ENCODE measurements at regions not wholly inside any gene's neighbourhood (a gene's known extent, or its start where the extent isn't known, plus 50 kb on each side); places are given as distances from the start of the nearest gene placed in this dataset.

GRCh38 chr15:35722501-35722900, 176.5 kb upstream of the DPH6 start:
- TF ChIP-seq Cebpa-rat (IDR thresholded peaks at IDR 0.05), result no peak
- Histone ChIP-seq H3K4me3 (no peak overlapping the region), H3K9ac (no peak overlapping the region)

DNA sequence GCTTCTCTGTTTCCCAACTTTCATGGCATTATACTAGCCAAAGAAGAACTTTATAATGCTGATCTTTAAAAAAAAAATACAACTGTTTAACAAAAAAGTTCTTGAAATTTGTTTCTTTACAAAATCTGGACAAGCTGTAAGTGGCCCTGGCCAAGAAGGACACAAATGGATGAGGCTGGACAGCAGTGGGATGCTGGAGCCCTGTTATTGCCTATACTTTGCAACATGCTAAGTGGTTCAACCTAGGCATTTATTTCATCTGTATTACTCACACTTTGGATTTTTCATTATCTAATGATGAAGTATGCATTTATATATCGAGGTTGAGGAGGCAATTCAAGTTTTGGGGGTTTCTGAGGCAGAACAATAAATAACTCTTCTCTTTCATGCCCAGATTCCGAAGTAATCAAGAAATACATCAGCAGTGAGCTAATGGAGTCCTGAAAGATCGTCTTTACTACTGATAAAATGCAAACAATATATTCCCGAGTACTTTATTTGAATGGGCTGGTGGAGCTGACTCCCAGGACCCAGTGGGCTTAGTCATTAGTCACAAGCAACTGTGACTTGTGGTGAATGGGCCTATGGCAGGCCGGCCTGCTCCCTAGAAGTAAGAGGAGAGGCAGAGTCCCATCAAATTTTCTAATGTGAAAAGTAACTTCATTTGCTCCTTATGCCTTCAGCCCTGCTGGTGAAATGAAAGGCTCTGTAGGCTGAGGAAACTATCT, 177.3 kb upstream of the DPH6 start:
- no peak overlapping the region for H3K27ac ChIP-seq
- no peaks in the 10 kb centered on the region for H4K20me1 ChIP-seq
- no peaks in the 10 kb centered on the region for H3K27me3 ChIP-seq
- no peaks in the 10 kb centered on the region for H3K9me3 ChIP-seq
- H3K4me3 ChIP-seq, result no peak overlapping the region
- no peak for TF ChIP-seq Cebpa-rat (IDR thresholded peaks at IDR 0.05)
- H3K4me1 ChIP-seq, result no peaks in the 10 kb centered on the region
- H3K36me3 ChIP-seq, result no peaks in the 10 kb centered on the region
- H3K4me2 ChIP-seq, result no peak overlapping the region
- no peak overlapping the region for H3K9ac ChIP-seq

More at GRCh38 chr15:35722501-35722900, 176.5 kb upstream of the DPH6 start:
- Histone ChIP-seq H3K4me2 (no peak overlapping the region), H3K9me3 (no peaks in the 10 kb centered on the region), H3K27ac (no peak overlapping the region), H3K27me3 (no peaks in the 10 kb centered on the region), H3K4me1 (no peaks in the 10 kb centered on the region), H3K36me3 (no peaks in the 10 kb centered on the region), H4K20me1 (no peaks in the 10 kb centered on the region)

DNA sequence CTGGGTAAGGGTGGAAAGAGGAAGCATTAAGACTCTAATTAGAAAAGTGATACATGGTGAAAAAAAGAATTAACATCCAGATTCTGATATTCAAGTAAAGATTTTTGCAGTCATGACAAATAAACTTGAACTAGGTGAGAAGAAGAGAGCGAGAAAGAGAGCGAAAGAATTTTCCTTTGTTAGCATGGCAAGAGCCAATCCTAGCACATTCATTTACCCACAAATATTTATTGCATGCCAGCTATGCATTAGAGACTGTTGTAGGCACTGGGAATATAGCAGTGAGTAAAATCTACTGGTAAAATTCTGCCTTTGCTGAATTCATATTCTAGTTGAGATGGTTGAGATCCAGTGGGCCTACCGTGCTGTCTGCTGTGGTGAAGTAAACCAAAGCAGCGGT, 177.9 kb upstream of the DPH6 start:
- Histone ChIP-seq H3K9ac (no peak overlapping the region), H3K4me2 (no peak overlapping the region), H4K20me1 (no peaks in the 10 kb centered on the region), H3K9me3 (no peaks in the 10 kb centered on the region), H3K4me3 (no peak overlapping the region), H3K4me1 (no peaks in the 10 kb centered on the region), H3K36me3 (no peaks in the 10 kb centered on the region), H3K27ac (no peak overlapping the region), H3K27me3 (no peaks in the 10 kb centered on the region)
- no peak for TF ChIP-seq Cebpa-rat (IDR thresholded peaks at IDR 0.05)

DNA sequence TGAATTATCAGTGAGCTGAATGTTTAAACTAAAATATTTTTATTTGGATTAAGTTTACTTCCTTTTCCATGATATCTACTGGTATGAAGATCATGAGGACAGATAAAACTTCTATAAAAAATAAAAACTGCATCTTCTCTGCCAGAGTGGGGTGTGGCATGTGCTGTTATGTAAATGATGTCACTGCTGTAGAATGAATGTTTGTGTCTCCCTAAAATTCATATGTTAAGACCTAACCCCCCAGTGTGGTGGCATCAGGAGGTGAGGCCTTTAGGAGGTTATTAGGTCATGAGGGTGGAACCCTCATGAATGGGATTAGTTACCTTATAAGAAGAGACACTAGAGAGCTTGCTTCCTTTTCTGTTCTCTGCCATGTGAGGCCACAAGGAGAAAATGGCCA, 178.7 kb upstream of the DPH6 start:
- Histone ChIP-seq H3K27ac (no peak overlapping the region), H3K9ac (no peak overlapping the region), H3K4me1 (no peaks in the 10 kb centered on the region), H4K20me1 (no peaks in the 10 kb centered on the region), H3K27me3 (no peaks in the 10 kb centered on the region), H3K4me3 (no peak overlapping the region), H3K4me2 (no peak overlapping the region), H3K36me3 (no peaks in the 10 kb centered on the region), H3K9me3 (no peaks in the 10 kb centered on the region)
- no peak for TF ChIP-seq Cebpa-rat (IDR thresholded peaks at IDR 0.05)

GRCh38 chr15:35725353-35725752, 179.4 kb upstream of the DPH6 start:
- H3K4me1 ChIP-seq, result no peaks in the 10 kb centered on the region
- no peak overlapping the region for H3K9ac ChIP-seq
- H3K27ac ChIP-seq, result no peak overlapping the region

GRCh38 chr15:35727627-35728026, 181.7 kb upstream of the DPH6 start:
- no peak for TF ChIP-seq Cebpa-rat (IDR thresholded peaks at IDR 0.05)
- Histone ChIP-seq H3K36me3 (no peaks in the 10 kb centered on the region), H3K9ac (no peak overlapping the region), H3K4me2 (no peak overlapping the region), H3K4me1 (no peaks in the 10 kb centered on the region), H3K27me3 (no peaks in the 10 kb centered on the region), H3K9me3 (no peaks in the 10 kb centered on the region), H4K20me1 (no peaks in the 10 kb centered on the region), H3K4me3 (no peak overlapping the region), H3K27ac (no peak overlapping the region)

More at GRCh38 chr15:35725353-35725752, 179.4 kb upstream of the DPH6 start:
- no peaks in the 10 kb centered on the region for H3K27me3 ChIP-seq
- H3K4me3 ChIP-seq, result no peak overlapping the region
- H4K20me1 ChIP-seq, result no peaks in the 10 kb centered on the region
- H3K9me3 ChIP-seq, result no peaks in the 10 kb centered on the region
- no peak for TF ChIP-seq Cebpa-rat (IDR thresholded peaks at IDR 0.05)
- H3K4me2 ChIP-seq, result no peak overlapping the region
- no peaks in the 10 kb centered on the region for H3K36me3 ChIP-seq

- no peaks in the 10 kb centered on the region for H4K20me1 ChIP-seq
- no peak overlapping the region for H3K4me3 ChIP-seq
- no peaks in the 10 kb centered on the region for H3K27me3 ChIP-seq
- no peak overlapping the region for H3K27ac ChIP-seq
- no peaks in the 10 kb centered on the region for H3K4me1 ChIP-seq
- no peak for TF ChIP-seq Cebpa-rat (IDR thresholded peaks at IDR 0.05)
- H3K4me2 ChIP-seq, result no peak overlapping the region
- no peak overlapping the region for H3K9ac ChIP-seq
- H3K36me3 ChIP-seq, result no peaks in the 10 kb centered on the region
- H3K9me3 ChIP-seq, result no peaks in the 10 kb centered on the region
Measured at GRCh38 chr15:35728219-35728940, 182.4 kb upstream of the DPH6 start.

- Histone ChIP-seq H3K36me3 (no peaks in the 10 kb centered on the region), H3K4me3 (no peak overlapping the region), H3K4me1 (no peaks in the 10 kb centered on the region), H3K9ac (no peak overlapping the region), H4K20me1 (no peaks in the 10 kb centered on the region), H3K27me3 (no peaks in the 10 kb centered on the region), H3K4me2 (no peak overlapping the region), H3K27ac (no peak overlapping the region), H3K9me3 (peaks cover 6% of the 10 kb centered on the region; the same call in 1 of the 2 replicates)
- TF ChIP-seq Cebpa-rat (IDR thresholded peaks at IDR 0.05), result no peak
Measured at GRCh38 chr15:35736150-35736549, 190.2 kb upstream of the DPH6 start.

- Histone ChIP-seq H3K36me3 (no peaks in the 10 kb centered on the region), H3K4me2 (no peak overlapping the region), H3K9me3 (peaks cover 6% of the 10 kb centered on the region; the same call in 1 of the 2 replicates), H3K27me3 (no peaks in the 10 kb centered on the region), H4K20me1 (no peaks in the 10 kb centered on the region), H3K4me3 (no peak overlapping the region), H3K9ac (no peak overlapping the region), H3K27ac (no peak overlapping the region), H3K4me1 (no peaks in the 10 kb centered on the region)
- TF ChIP-seq Cebpa-rat (IDR thresholded peaks at IDR 0.05), result no peak
Measured at GRCh38 chr15:35737441-35737840, 191.5 kb upstream of the DPH6 start.

DNA sequence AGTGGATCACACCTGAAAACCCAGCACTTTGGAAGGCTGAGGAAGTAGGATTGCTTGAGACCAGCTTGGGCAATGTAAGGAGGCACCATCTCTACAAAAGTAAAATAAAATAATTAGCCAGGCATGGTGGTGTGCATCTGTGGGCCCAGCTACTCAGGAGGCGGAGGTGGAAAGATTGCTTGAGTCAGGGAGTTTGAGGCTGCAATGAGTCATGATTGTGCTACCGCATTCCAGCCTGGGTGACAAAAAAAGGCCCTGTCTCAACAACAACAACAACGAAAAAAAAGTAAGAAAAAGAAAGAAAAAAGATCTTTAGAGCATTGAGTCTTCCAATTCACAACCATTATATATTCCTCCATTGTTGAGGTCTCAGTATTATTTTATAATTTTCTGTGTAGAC, 192.4 kb upstream of the DPH6 start:
- H3K27me3 ChIP-seq, result no peaks in the 10 kb centered on the region
- no peak overlapping the region for H3K4me3 ChIP-seq
- no peak overlapping the region for H3K9ac ChIP-seq
- no peaks in the 10 kb centered on the region for H3K36me3 ChIP-seq
- TF ChIP-seq Cebpa-rat (IDR thresholded peaks at IDR 0.05), result no peak
- H3K4me2 ChIP-seq, result no peak overlapping the region
- H4K20me1 ChIP-seq, result no peaks in the 10 kb centered on the region
- peaks cover 6% of the 10 kb centered on the region; the same call in 1 of the 2 replicates for H3K9me3 ChIP-seq
- H3K27ac ChIP-seq, result no peak overlapping the region
- H3K4me1 ChIP-seq, result no peaks in the 10 kb centered on the region
